HL-60/S4 treated with phorbol 12-myristate 13-acetate at 8.2 ng/mL for 4 days and 3 days (cell line): ENCODE measurements at regions not wholly inside any gene's neighbourhood (a gene's known extent, or its start where the extent isn't known, plus 50 kb on each side); places are given as distances from the start of the nearest gene placed in this dataset.

Experiments
- in situ Hi-C: fragments of 300-500 bp; cut with MboI; formaldehyde crosslinking; loops from 2 replicates; pipeline ENCODE4 v1.15.0; 2022; ENCODE audit warnings: low sequenced_read_pairs

- in situ Hi-C loops: no loop called here
Measured at GRCh38 chr21:16011719-16012118, 281.9 kb downstream of the USP25 start.

DNA sequence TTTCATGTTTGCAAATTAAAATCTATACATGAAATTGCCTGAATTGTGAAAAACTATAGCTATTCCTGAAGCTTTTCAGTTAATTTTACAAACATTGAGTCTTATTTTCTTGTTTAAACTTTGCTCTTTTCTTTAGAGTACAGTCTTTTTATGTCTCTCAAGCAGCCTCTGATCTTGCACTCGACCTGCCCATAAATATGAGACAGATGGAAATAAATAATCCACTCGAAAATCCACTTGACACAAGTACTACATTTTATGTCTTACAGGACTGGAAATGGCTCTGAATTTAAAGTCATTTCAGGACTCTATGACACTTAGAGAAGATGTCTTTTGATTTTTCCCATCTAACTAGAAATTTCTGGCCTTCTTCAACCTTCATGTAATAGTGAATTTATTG is 283.8 kb downstream of the USP25 start:
- in situ Hi-C loops: no loop called here

DNA sequence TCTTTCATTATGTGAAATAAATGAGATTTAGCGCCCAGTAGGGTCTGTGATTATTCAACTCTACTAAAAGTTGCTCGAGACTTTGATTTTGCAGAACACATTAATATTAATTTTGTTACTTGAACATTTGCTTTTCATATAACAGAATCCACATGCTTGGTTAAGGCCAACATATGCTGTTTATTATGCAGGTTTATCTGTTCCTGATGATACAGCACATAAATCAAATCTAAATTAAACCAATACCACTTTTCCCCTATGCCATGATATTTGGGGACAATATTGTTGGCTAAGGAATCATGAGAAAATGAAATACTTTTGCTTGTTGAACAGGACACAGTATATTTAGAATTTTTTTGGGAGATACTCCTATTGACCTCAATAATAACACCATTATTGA is 291.1 kb downstream of the USP25 start:
- in situ Hi-C loops: no loop called here

DNA sequence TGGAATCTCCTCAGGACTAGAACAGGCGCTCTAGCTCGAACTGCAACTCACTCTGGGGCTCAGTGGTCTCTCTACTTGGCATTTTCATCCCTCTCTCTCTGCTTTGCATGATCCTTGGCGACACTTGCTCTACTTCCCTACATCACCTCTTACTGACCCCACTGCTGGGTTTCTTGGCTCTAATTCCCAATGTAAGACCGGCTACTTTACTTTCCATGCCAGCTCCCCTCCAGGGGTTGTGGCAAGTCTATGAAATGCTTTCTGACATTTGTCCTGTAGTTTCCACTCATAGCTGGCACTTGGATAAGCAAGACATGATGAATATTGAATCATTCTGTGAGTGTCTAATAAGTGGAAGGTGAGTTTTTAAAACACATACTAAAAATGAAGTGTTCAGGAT is 292.3 kb downstream of the USP25 start:
- in situ Hi-C loops: no loop called here

DNA sequence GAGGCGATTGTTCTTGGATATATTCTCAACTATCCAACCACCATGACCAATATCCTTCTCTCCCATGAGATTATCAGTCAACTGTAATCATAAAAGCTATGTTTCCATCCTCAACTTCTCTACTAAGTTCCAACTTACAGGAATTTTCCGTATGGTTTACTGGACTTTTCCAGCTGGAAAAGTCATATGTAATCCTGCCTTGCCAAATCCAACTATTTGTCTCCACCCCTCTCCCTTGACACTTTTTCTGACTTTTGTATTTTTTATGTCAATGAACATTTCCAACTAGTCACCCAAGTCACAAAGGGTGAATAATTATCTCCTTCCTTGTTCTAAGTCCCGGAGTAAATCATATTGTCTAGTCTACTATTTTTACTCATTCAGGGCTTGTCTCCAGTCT is 293.1 kb downstream of the USP25 start:
- in situ Hi-C loops: no loop called here

- in situ Hi-C loops: no loop called here
Measured at GRCh38 chr21:16028142-16028541, 298.4 kb downstream of the USP25 start.

- in situ Hi-C loops: no loop called here
Measured at GRCh38 chr21:16028941-16029464, 299.2 kb downstream of the USP25 start.

GRCh38 chr21:16033193-16033592 is 303.4 kb downstream of the USP25 start:
- in situ Hi-C loops: no loop called here

GRCh38 chr21:16034446-16035190 is 304.8 kb downstream of the USP25 start:
- in situ Hi-C loops: no loop called here

GRCh38 chr21:16037421-16037955 is 307.7 kb downstream of the USP25 start:
- in situ Hi-C loops: no loop called here

GRCh38 chr21:16040601-16041000 is 310.8 kb downstream of the USP25 start:
- in situ Hi-C loops: no loop called here

- in situ Hi-C loops: no loop called here
Measured at GRCh38 chr21:16044676-16045075, 314.9 kb downstream of the USP25 start.

DNA sequence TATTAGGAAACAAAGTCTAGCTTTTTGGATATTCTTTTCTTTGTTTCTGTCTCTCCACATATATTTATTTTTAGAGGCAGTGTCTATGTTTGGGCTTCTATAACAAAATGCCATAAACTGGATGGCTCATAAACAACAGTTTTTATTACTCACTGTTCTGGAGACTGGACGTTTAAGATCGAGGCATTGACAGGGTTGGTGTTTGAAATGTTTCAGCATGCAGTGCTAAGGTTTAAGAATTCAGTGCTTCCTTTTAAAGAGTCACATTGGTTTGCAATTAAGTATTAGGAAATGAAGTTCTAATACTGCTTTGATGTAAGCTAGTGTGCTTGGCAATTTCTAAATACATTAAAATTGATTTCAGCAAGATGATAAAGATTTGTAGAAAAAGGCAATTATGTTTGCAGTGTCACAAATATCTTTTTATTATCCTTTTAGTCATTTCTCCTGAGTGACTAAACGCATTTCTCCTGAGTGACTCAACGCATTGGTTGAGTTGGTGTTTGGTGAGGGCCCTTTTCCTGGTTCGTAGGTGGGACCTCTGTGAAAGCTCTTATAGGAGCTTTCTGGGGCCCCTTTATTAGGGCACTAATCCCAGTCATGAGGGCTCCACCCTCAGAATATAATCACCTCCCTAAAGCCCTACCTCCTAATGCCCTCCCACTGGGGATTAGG is 317.0 kb downstream of the USP25 start:
- in situ Hi-C loops: no loop called here

- in situ Hi-C loops: no loop called here
Measured at GRCh38 chr21:16047904-16048303, 318.1 kb downstream of the USP25 start.

GRCh38 chr21:16055014-16055413 is 325.2 kb downstream of the USP25 start:
- in situ Hi-C loops: no loop called here

GRCh38 chr21:16058896-16059295 is 329.1 kb downstream of the USP25 start:
- in situ Hi-C loops: no loop called here

DNA sequence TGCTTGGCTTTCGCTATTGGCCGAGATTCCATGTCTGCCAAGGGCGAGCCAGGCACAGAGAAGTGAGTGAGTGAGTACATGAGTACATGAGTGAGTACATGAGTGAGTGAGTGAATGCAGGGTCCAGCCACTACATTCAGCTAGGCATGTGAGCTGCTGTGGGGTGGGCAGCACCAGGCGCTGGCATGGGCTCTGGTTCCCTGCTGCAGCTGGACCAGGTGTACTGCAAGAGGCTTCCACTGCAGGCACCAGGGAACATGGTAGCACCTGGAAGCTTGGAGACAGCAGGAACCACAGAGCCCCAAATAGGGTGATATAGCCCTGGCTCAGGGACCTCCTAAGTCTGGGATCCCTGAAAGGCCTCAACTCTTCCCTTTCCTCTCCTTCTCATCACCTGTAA is 330.2 kb downstream of the USP25 start:
- in situ Hi-C loops: no loop called here

DNA sequence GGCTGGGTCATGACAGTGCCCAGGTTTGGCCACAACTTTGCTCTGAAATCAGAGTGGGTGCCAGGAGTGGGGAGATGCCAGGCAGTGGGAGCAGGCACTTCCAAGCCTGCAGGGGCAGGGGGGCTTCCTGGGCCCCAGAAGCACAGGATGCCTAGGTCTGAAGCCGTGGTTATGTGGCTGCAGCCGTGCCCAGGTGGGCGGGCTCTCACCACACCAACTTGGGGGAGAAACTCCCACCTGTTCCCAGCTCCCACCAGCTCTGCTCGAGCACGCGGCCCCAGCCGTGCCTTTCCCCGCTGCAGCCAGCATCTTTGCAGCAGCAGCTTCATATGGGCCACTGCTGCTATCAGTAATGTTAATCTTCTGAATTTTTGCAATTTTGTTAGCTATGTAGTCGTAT is 331.4 kb downstream of the USP25 start:
- in situ Hi-C loops: no loop called here

DNA sequence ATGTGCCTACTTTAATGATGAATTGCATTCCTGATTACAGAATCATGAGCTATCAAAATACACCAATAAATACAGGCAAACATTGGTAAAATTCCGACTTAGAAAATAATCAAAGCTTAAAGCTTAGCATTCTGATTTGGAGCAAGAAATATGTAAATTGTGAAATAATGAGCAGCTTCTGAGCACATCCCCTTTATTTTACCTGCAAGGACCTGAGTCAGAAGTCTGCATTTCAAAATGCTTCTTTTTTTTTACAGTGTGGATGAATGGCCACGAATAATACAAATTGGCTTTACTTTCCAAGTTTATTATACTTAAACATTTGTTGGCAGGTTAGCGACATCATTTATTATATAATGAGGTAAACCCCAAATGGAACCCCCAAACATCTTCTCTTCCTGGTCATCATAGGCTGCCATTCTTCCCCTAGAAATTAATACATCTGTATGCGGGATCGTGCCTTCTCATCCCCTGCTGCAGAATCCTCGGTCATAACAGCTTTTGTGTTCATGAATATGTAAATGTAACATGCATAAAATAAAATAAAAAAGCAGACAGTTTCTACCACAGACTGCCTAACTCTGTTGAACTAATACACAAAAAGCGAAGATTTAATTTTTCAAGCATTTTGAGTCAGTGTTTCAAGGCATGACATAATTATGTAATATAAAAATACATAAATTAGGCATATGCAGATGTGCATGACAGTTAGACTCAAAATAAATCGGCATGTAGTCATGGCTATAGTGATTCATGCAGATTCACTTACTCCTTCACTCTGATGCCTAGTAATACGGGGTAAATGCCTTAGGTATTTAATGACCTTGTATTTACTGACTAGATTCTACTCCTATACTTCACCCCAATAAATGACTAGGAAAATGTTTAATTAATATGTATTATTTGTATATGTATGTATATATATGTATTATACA is 339.7 kb downstream of the USP25 start:
- in situ Hi-C loops: no loop called here

- in situ Hi-C loops: no loop called here
Measured at GRCh38 chr21:16070207-16070651, 340.4 kb downstream of the USP25 start.

DNA sequence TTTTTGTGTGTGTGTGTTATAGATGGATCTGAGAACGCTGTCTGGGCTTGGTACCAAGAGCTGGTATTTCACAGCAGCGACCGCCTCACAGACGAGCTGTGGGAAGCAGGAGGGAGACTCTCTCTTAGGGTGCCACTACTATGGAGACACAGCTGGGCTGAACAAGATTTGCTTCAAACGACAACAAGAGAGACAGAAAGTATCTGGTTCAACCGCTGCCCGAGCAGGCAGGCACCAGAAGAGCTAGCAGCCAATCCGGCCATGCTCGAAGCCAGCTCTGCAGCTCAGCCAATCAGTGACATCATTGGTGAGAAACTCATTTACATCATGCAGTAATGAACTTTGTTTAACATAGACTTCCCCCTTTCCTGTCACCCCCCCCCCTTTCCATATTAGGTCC is 341.3 kb downstream of the USP25 start:
- in situ Hi-C loops: no loop called here
